Fibroblast of lung (primary cell): ENCODE measurements at regions not wholly inside any gene's neighbourhood (a gene's known extent, or its start where the extent isn't known, plus 50 kb on each side); places are given as distances from the start of the nearest gene placed in this dataset.

Experiments
- DNase-seq, 2 donors: peaks; one replicate each; pipeline versions ENCODE4 v3.0.0 to v3.0.0-alpha.2; 2010; ENCODE audit warnings: low read depth in 2 of 2
- H2AFZ ChIP-seq: 2 replicates; pipeline ENCODE4 v1.5.1; 2012; ENCODE audit warnings: low read length, control low read depth, inconsistent platforms
- H3K27ac ChIP-seq: 2 replicates; pipeline ENCODE4 v1.5.1; 2011; ENCODE audit warnings: low read length, control low read depth; ENCODE audit not compliant: insufficient read depth
- H3K27me3 ChIP-seq: 2 replicates; pipeline ENCODE4 v1.5.1; 2011; ENCODE audit warnings: mild to moderate bottlenecking, low read length; ENCODE audit not compliant: control insufficient read depth, insufficient read depth
- H3K36me3 ChIP-seq: 2 replicates; pipeline ENCODE4 v1.5.1; 2011; ENCODE audit warnings: low read length; ENCODE audit not compliant: control insufficient read depth, insufficient read depth
- H3K4me1 ChIP-seq: 2 replicates; pipeline ENCODE4 v1.5.1; 2011; ENCODE audit warnings: low read length; ENCODE audit not compliant: control insufficient read depth, insufficient read depth; ENCODE audit errors: extremely low read depth
- H3K4me2 ChIP-seq: 2 replicates; pipeline ENCODE4 v1.5.1; 2011; ENCODE audit warnings: low read length, control low read depth; ENCODE audit not compliant: insufficient read depth; ENCODE audit errors: extremely low read depth
- H3K4me3 ChIP-seq, 4 experiments: fragments of 200-600 bp in 1 of 4; sonication (generic) in 1 of 4; replicated peaks in 1 of 4; 2 replicates each; pipeline ENCODE4 v1.5.1; 2011 to 2016; ENCODE audit warnings: low read length in 4 of 4, low read depth in 3 of 4, mild to moderate bottlenecking in 3 of 4, control low read depth in 2 of 4, inconsistent platforms in 1 of 4, mixed read lengths in 1 of 4; ENCODE audit not compliant: insufficient read depth in 1 of 4; ENCODE audit errors: control extremely low read depth in 1 of 4
- H3K79me2 ChIP-seq: 2 replicates; pipeline ENCODE4 v1.5.1; 2012; ENCODE audit warnings: mild to moderate bottlenecking, low read length, inconsistent platforms; ENCODE audit not compliant: control insufficient read depth, insufficient read depth
- H3K9ac ChIP-seq: 2 replicates; pipeline ENCODE4 v1.5.1; 2011; ENCODE audit warnings: mild to moderate bottlenecking, low read length, control low read depth; ENCODE audit not compliant: insufficient read depth
- H3K9me3 ChIP-seq: 2 replicates; pipeline ENCODE4 v1.5.1; 2012; ENCODE audit warnings: low read depth, low read length; ENCODE audit not compliant: control insufficient read depth, insufficient read depth
- H4K20me1 ChIP-seq: 2 replicates; pipeline ENCODE4 v1.5.1; 2011; ENCODE audit warnings: low read length; ENCODE audit not compliant: control insufficient read depth, insufficient read depth; ENCODE audit errors: extremely low read depth
- EZH2 ChIP-seq: IDR thresholded peaks from 2 replicates; pipeline ENCODE4 v1.5.1; 2012; ENCODE audit warnings: low read length, control low read depth, mild to moderate bottlenecking; ENCODE audit errors: missing control alignments
- TF ChIP-seq, protein P1 (sequence below), 2 donors: IDR thresholded peaks in 1 of 2; conservative IDR thresholded peaks in 1 of 2; 1 replicate in 1 of 2; 2 replicates in 1 of 2; pipeline ENCODE4 v1.5.1; 2011 to 2012; ENCODE audit warnings: low read length in 2 of 2, control low read depth in 1 of 2, inconsistent platforms in 1 of 2, low read depth in 1 of 2, mild to moderate bottlenecking in 1 of 2

DNA sequence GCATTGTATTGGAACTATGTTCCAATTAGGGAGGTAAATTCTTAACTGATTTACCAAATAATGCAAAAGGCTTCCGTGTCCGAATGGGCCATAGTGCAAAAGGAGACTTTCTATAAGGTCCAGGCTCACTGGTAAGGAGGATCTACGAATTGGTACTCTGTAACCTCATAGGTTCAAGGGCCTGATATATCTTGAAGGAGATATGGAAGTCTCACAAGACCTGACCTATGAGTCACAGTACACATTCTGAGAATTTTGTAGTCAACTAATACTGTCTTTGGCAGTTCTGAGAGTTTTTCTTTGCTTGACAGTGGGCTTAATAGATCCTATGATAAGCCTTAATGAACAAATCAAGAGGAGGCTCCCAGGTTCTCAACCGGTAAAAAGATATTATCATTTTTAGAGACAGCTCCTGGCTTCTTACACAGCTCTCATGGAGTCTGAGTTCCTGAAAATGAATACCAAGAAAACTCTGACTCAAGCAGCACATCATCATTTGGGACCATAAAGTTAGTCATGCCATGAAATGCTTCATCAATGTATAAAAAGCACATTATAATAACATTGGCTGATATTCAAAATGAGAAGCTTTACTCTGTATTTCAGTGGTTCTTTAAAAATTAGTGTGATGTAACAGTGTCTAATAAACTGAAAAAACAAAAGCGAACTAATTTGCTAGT, 1275.2 kb upstream of the CRIM1 start:
- no peak for TF ChIP-seq EZH2
- TF ChIP-seq, protein P1, sequence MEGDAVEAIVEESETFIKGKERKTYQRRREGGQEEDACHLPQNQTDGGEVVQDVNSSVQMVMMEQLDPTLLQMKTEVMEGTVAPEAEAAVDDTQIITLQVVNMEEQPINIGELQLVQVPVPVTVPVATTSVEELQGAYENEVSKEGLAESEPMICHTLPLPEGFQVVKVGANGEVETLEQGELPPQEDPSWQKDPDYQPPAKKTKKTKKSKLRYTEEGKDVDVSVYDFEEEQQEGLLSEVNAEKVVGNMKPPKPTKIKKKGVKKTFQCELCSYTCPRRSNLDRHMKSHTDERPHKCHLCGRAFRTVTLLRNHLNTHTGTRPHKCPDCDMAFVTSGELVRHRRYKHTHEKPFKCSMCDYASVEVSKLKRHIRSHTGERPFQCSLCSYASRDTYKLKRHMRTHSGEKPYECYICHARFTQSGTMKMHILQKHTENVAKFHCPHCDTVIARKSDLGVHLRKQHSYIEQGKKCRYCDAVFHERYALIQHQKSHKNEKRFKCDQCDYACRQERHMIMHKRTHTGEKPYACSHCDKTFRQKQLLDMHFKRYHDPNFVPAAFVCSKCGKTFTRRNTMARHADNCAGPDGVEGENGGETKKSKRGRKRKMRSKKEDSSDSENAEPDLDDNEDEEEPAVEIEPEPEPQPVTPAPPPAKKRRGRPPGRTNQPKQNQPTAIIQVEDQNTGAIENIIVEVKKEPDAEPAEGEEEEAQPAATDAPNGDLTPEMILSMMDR (conservative IDR thresholded peaks at IDR 0.05 in 1 of 2, IDR thresholded peaks at IDR 0.05 in 1 of 2; ENCODE audit: low read depth in 1 of 2, low read length in 2 of 2): no peak
- Histone ChIP-seq H3K9me3 (no peaks in the 10 kb centered on the region), H3K27ac (no peak overlapping the region), H3K4me2 (no peak overlapping the region), H3K79me2 (no peaks in the 10 kb centered on the region), H3K36me3 (no peaks in the 10 kb centered on the region), H4K20me1 (no peaks in the 10 kb centered on the region), H3K4me1 (no peaks in the 10 kb centered on the region), H3K9ac (no peak overlapping the region), H3K4me3 (no peak overlapping the region), H2AFZ (no peak overlapping the region), H3K27me3 (no peaks in the 10 kb centered on the region)
- peak; percentile 23 to 36 for DNase-seq

DNA sequence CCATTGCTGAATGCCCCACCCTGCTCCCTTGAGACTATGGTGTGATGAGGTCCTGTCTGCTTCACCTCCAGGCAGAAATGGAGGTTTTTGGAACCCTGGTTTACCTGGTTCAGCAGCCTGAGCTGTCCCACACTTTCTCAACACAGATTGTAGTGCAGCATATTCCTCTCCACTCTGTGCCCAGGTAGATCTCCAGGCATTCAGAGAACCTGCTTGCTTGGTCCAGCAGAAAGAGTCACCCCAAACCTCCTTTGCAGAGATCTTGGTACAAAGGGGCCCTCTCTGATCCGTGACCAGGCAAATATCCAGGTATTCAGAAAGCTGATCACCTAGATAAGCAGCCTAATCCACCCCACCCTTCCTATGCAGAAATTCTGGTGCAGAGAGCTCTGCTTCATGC, 1288.2 kb upstream of the CRIM1 start:
- H3K27ac ChIP-seq: no peak overlapping the region
- H3K79me2 ChIP-seq: no peaks in the 10 kb centered on the region
- no peaks in the 10 kb centered on the region for H3K9me3 ChIP-seq
- H2AFZ ChIP-seq: no peak overlapping the region
- no peaks in the 10 kb centered on the region for H4K20me1 ChIP-seq
- H3K27me3 ChIP-seq: no peaks in the 10 kb centered on the region
- no peak overlapping the region for H3K4me3 ChIP-seq
- no peaks in the 10 kb centered on the region for H3K4me1 ChIP-seq
- no peak overlapping the region for H3K4me2 ChIP-seq
- TF ChIP-seq, protein P1 (conservative IDR thresholded peaks at IDR 0.05 in 1 of 2, IDR thresholded peaks at IDR 0.05 in 1 of 2; ENCODE audit: low read depth in 1 of 2, low read length in 2 of 2): no peak
- no peak for TF ChIP-seq EZH2
- H3K36me3 ChIP-seq: no peaks in the 10 kb centered on the region
- H3K9ac ChIP-seq: no peak overlapping the region
- DNase-seq: no peak

DNA sequence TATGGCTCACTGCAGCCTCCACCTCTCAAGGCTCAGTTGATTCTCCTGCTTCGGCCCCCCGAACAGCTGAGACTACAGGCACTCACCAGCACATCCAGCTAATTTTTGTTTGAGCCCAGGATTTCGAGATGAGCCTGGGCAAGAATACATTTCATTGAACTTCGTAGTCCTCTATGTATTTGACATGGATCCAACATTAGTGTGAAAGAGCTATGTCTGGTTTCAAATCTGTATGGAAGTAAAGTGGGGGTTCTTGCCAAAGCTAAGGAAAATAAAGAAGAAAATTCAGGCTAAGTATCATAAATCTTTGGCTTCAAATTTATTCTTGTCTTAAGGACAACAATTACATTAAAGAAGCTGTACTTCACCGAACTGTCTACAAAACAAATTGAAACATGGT, 1291.7 kb upstream of the CRIM1 start:
- TF ChIP-seq EZH2: no peak
- TF ChIP-seq, protein P1 (conservative IDR thresholded peaks at IDR 0.05 in 1 of 2, IDR thresholded peaks at IDR 0.05 in 1 of 2; ENCODE audit: low read depth in 1 of 2, low read length in 2 of 2): no peak
- Histone ChIP-seq H2AFZ (no peak overlapping the region), H3K27ac (no peak overlapping the region)

More for the DNA sequence above, 1291.7 kb upstream of the CRIM1 start:
- no peaks in the 10 kb centered on the region for H3K9me3 ChIP-seq
- H3K9ac ChIP-seq: no peak overlapping the region
- no peaks in the 10 kb centered on the region for H3K36me3 ChIP-seq
- no peak for DNase-seq
- H3K27me3 ChIP-seq: no peaks in the 10 kb centered on the region
- no peaks in the 10 kb centered on the region for H4K20me1 ChIP-seq
- no peak overlapping the region for H3K4me3 ChIP-seq
- no peaks in the 10 kb centered on the region for H3K4me1 ChIP-seq
- no peaks in the 10 kb centered on the region for H3K79me2 ChIP-seq
- no peak overlapping the region for H3K4me2 ChIP-seq
